ENCODE measurements at regions not wholly inside any gene's neighbourhood (a gene's known extent, or its start where the extent isn't known, plus 50 kb on each side); places are given as distances from the start of the nearest gene placed in this dataset.

- WGBS, 2 donors, result 65 to 76% methylated on average over 3 of the region's 3 CpGs
- H3K9me3 ChIP-seq, result no peaks in the 10 kb centered on the region
- no peak overlapping the region for H3K4me3 ChIP-seq
- no peaks in the 10 kb centered on the region for H3K36me3 ChIP-seq
- no peak for FAIRE-seq
- TF ChIP-seq, protein P1, sequence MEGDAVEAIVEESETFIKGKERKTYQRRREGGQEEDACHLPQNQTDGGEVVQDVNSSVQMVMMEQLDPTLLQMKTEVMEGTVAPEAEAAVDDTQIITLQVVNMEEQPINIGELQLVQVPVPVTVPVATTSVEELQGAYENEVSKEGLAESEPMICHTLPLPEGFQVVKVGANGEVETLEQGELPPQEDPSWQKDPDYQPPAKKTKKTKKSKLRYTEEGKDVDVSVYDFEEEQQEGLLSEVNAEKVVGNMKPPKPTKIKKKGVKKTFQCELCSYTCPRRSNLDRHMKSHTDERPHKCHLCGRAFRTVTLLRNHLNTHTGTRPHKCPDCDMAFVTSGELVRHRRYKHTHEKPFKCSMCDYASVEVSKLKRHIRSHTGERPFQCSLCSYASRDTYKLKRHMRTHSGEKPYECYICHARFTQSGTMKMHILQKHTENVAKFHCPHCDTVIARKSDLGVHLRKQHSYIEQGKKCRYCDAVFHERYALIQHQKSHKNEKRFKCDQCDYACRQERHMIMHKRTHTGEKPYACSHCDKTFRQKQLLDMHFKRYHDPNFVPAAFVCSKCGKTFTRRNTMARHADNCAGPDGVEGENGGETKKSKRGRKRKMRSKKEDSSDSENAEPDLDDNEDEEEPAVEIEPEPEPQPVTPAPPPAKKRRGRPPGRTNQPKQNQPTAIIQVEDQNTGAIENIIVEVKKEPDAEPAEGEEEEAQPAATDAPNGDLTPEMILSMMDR (IDR thresholded peaks at IDR 0.05), result no peak
- H3K27ac ChIP-seq, result no peak overlapping the region
- ATAC-seq, result no peak
- intact Hi-C loops (cut with DNase I), result no loop called here
- no peak for DNase-seq
- H3K4me1 ChIP-seq, result peaks cover 0 to 3% (median under 1%) of the 10 kb centered on the region in 3 donors
- H3K27me3 ChIP-seq, result no peaks in the 10 kb centered on the region
These were observed 53.6 kb upstream of the NT5E start for GRCh38 chr6:85396159-85396808.

- Histone ChIP-seq H3K4me3 (no peak overlapping the region), H3K9me3 (no peaks in the 10 kb centered on the region), H3K27ac (no peak overlapping the region), H3K36me3 (no peaks in the 10 kb centered on the region), H3K4me1 (peaks cover 0 to 9% (median 4%) of the 10 kb centered on the region in 3 donors), H3K27me3 (no peaks in the 10 kb centered on the region)
- no peak for DNase-seq
- FAIRE-seq, result no peak
- ATAC-seq, result no peak
- TF ChIP-seq, protein P1 (IDR thresholded peaks at IDR 0.05), result no peak
- intact Hi-C loops (cut with DNase I), result no loop called here
These were observed 54.1 kb upstream of the NT5E start for GRCh38 chr6:85395746-85396145.

DNA sequence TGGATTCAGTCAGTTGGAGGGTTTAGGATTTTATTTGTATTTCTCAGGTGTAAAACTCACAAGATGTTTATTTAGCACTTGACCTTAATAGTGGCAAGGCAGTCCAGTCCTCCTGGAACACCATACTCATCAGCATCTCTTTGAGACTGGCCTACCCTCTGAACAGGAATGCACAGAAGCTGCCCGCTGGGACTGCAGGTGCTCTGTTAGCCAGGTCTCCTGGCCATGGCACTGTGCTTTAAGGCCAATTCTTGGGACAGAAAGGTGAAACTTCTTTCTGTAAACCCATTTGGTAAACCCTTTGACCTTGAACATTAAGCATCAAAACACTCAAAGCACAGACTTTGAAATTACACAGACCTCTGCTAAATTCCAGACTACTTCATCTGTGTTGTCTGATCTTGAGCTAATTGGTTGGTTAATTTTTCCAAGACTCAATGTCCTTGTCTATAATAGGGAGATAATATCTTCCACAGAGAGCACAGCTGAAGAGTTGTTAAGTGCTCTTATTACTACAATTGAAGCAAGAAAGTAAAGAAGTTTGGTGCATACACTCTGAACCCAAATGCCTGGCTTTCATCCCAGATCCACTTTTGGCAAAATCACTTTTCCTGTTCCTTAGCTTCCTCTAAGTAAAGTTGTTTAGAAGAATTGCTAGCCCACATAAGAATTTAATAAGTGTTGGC is 54.9 kb upstream of the NT5E start:
- FAIRE-seq (no peak), ATAC-seq (no peak)

GRCh38 chr6:85394199-85394598 is 55.7 kb upstream of the NT5E start:
- no peak for FAIRE-seq

More for the DNA sequence above, 54.9 kb upstream of the NT5E start:
- Histone ChIP-seq H3K27me3 (no peaks in the 10 kb centered on the region), H3K27ac (no peak overlapping the region), H3K4me1 (peaks cover 5 to 11% (median 10%) of the 10 kb centered on the region in 3 donors), H3K9me3 (no peaks in the 10 kb centered on the region), H3K36me3 (no peaks in the 10 kb centered on the region), H3K4me3 (no peak overlapping the region)
- 93 to 96% methylated on average over 1 of the region's 1 CpG for WGBS, 2 donors
- intact Hi-C loops (cut with DNase I), result no loop called here
- TF ChIP-seq, protein P1 (IDR thresholded peaks at IDR 0.05), result no peak
- DNase-seq, result no peak

More at GRCh38 chr6:85394199-85394598, 55.7 kb upstream of the NT5E start:
- intact Hi-C loops (cut with DNase I), result no loop called here
- peaks cover 5 to 16% (median 10%) of the 10 kb centered on the region in 3 donors for H3K4me1 ChIP-seq
- WGBS, 2 donors, result 92 to 94% methylated on average over 1 of the region's 1 CpG
- H3K9me3 ChIP-seq, result no peaks in the 10 kb centered on the region
- H3K36me3 ChIP-seq, result no peaks in the 10 kb centered on the region
- H3K27me3 ChIP-seq, result no peaks in the 10 kb centered on the region
- no peak overlapping the region for H3K4me3 ChIP-seq
- no peak overlapping the region for H3K27ac ChIP-seq
- ATAC-seq, result no peak
- TF ChIP-seq, protein P1 (IDR thresholded peaks at IDR 0.05), result no peak
- no peak for DNase-seq
